MM.1S (cell line): ENCODE measurements at regions not wholly inside any gene's neighbourhood (a gene's known extent, or its start where the extent isn't known, plus 50 kb on each side); places are given as distances from the start of the nearest gene placed in this dataset.

ENCODE experiments used
- CTCF ChIP-seq: fragments of 300-600 bp; sonication (generic); IDR thresholded peaks from 2 replicates; pipeline ENCODE4 v1.5.1; 2016; ENCODE audit warnings: antibody characterized with exemption, low read length, mixed read lengths
- EZH2phosphoT487 ChIP-seq: fragments of 300-600 bp; sonication (generic); IDR thresholded peaks from 2 replicates; pipeline ENCODE4 v1.6.1; 2018; ENCODE audit warnings: antibody characterized with exemption, low read length

GRCh38 chr6:78379982-78380381 is 487.4 kb upstream of the IRAK1BP1 start:
- no peak for TF ChIP-seq CTCF
- no peak for TF ChIP-seq EZH2phosphoT487
